WTC11 (cell line): ENCODE measurements at regions not wholly inside any gene's neighbourhood (a gene's known extent, or its start where the extent isn't known, plus 50 kb on each side); places are given as distances from the start of the nearest gene placed in this dataset.
"Not testable (repeated sequence)": the region's sequence is repeated elsewhere in the genome, so short reads cannot be mapped to it uniquely, and the experiment has no call there.

ENCODE experiments used
- ATAC-seq: fragments of 200-7000 bp; cut with Tn5 transposase; 2 replicates; pipeline ENCODE4 v1.10.0; 2021; ENCODE audit warnings: mild to moderate bottlenecking, moderate library complexity
- CTCF ChIA-PET: fragments of 300-600 bp; sonication (Branson Sonifier 250); formaldehyde crosslinking; loops from one replicate; lab custom pipeline; 2021; ENCODE audit warnings: antibody characterized with exemption; lab: Charles Lee
- POLR2A ChIA-PET: fragments of 350-600 bp; sonication (Branson Sonifier 250); formaldehyde crosslinking; loops from one replicate; lab custom pipeline; 2021; ENCODE audit warnings: antibody characterized with exemption; lab: Charles Lee
- DNase-seq: peaks from one replicate; pipeline ENCODE4 v3.0.0; 2021; ENCODE audit warnings: low spot score
- H3K27ac Mint-ChIP-seq: 2 replicates; pipeline ENCODE4 v1.8.0; 2021; ENCODE audit warnings: mixed read lengths
- H3K27me3 Mint-ChIP-seq: 2 replicates; pipeline ENCODE4 v1.8.0; 2021; ENCODE audit warnings: low read depth, mild to moderate bottlenecking, moderate library complexity, mixed read lengths
- H3K36me3 Mint-ChIP-seq: 2 replicates; pipeline ENCODE4 v1.8.0; 2021; ENCODE audit warnings: mixed read lengths
- H3K4me1 Mint-ChIP-seq: 2 replicates; pipeline ENCODE4 v1.8.0; 2022; ENCODE audit warnings: mixed read lengths
- H3K4me3 Mint-ChIP-seq: 2 replicates; pipeline ENCODE4 v1.8.0; 2021; ENCODE audit warnings: mild to moderate bottlenecking, moderate library complexity, mixed read lengths
- H3K9me3 Mint-ChIP-seq: 2 replicates; pipeline ENCODE4 v1.8.0; 2021; ENCODE audit warnings: mixed read lengths
- AFF4 ChIP-seq: sonication (generic); formaldehyde crosslinking; IDR thresholded peaks from 2 replicates; pipeline ENCODE4 v1.8.1; 2023; ENCODE audit warnings: mild to moderate bottlenecking, missing genetic modification reagents, borderline replicate concordance
- ATF3 ChIP-seq: sonication (generic); formaldehyde crosslinking; conservative IDR thresholded peaks from 2 replicates; pipeline ENCODE4 v1.8.1; 2022; ENCODE audit warnings: mild to moderate bottlenecking, missing genetic modification reagents
- CTCF ChIP-seq: fragments of 200-600 bp; IDR thresholded peaks from 2 replicates; pipeline ENCODE4 v1.8.0; 2022; ENCODE audit warnings: antibody characterized with exemption
- ESRRA ChIP-seq: sonication (generic); formaldehyde crosslinking; IDR thresholded peaks from 2 replicates; pipeline ENCODE4 v1.8.1; 2022; ENCODE audit warnings: mild to moderate bottlenecking, missing genetic modification reagents, borderline replicate concordance
- FOXJ3 ChIP-seq: sonication (generic); formaldehyde crosslinking; IDR thresholded peaks from 2 replicates; pipeline ENCODE4 v1.9.0; 2021; ENCODE audit warnings: missing genetic modification reagents, mild to moderate bottlenecking, borderline replicate concordance
- FOXK1 ChIP-seq: sonication (generic); formaldehyde crosslinking; IDR thresholded peaks from 2 replicates; pipeline ENCODE4 v1.8.0; 2022; ENCODE audit warnings: mild to moderate bottlenecking, moderate library complexity, missing genetic modification reagents
- FOXP1 ChIP-seq: sonication (generic); formaldehyde crosslinking; IDR thresholded peaks from 2 replicates; pipeline ENCODE4 v1.8.0; 2022; ENCODE audit warnings: missing genetic modification reagents, mild to moderate bottlenecking, moderate library complexity, borderline replicate concordance
- KAT7 ChIP-seq: sonication (generic); formaldehyde crosslinking; IDR thresholded peaks from 2 replicates; pipeline ENCODE4 v1.8.1; 2023; ENCODE audit warnings: missing genetic modification reagents, mild to moderate bottlenecking, borderline replicate concordance
- NR1H2 ChIP-seq: sonication (generic); formaldehyde crosslinking; IDR thresholded peaks from 2 replicates; pipeline ENCODE4 v1.9.0; 2021; ENCODE audit warnings: mild to moderate bottlenecking, moderate library complexity, missing genetic modification reagents
- NR3C1 ChIP-seq: sonication (generic); formaldehyde crosslinking; conservative IDR thresholded peaks from 2 replicates; pipeline ENCODE4 v1.8.1; 2023; ENCODE audit warnings: low read depth, mild to moderate bottlenecking, missing genetic modification reagents
- OVOL2 ChIP-seq: fragments of 250-450 bp; sonication (Bioruptor Pico); IDR thresholded peaks from 2 replicates; pipeline ENCODE4 v1.9.0; 2021; ENCODE audit warnings: mild to moderate bottlenecking, borderline replicate concordance
- PRDM15 ChIP-seq: sonication (generic); formaldehyde crosslinking; IDR thresholded peaks from 2 replicates; pipeline ENCODE4 v1.8.0; 2022; ENCODE audit warnings: missing genetic modification reagents
- PRRX2 ChIP-seq: fragments of 250-450 bp; sonication (Bioruptor Pico); IDR thresholded peaks from 2 replicates; pipeline ENCODE4 v1.8.0; 2021; ENCODE audit warnings: mild to moderate bottlenecking
- SMAD4 ChIP-seq: sonication (generic); formaldehyde crosslinking; IDR thresholded peaks from 2 replicates; pipeline ENCODE4 v1.8.0; 2022; ENCODE audit warnings: mild to moderate bottlenecking, missing genetic modification reagents
- ZSCAN18 ChIP-seq: fragments of 250-450 bp; sonication (Bioruptor Pico); IDR thresholded peaks from 2 replicates; pipeline ENCODE4 v2.1.2; 2022; ENCODE audit warnings: mild to moderate bottlenecking, moderate library complexity

GRCh38 chr11:89613911-89614310 is 96.2 kb upstream of the TRIM77 start:
- no peak overlapping the region for H3K4me3 Mint-ChIP-seq
- H3K27ac Mint-ChIP-seq, result no peak overlapping the region
- TF ChIP-seq KAT7, result no peak
- no peak for TF ChIP-seq FOXJ3 (CRISPR knock-in tag)
- TF ChIP-seq FOXK1 (CRISPR knock-in tag), result no peak
- TF ChIP-seq PRRX2 (CRISPR knock-in tag), result no peak
- no peak for TF ChIP-seq CTCF
- no peak for TF ChIP-seq AFF4 (CRISPR knock-in tag)
- TF ChIP-seq ZSCAN18, result no peak
- no peak for TF ChIP-seq OVOL2 (CRISPR knock-in tag)
- TF ChIP-seq PRDM15 (CRISPR knock-in tag), result no peak
- no peak for TF ChIP-seq FOXP1
- TF ChIP-seq NR3C1 (CRISPR knock-in tag), result no peak
- TF ChIP-seq NR1H2 (CRISPR knock-in tag), result no peak
- TF ChIP-seq ATF3 (CRISPR knock-in tag), result no peak
- TF ChIP-seq SMAD4 (CRISPR knock-in tag), result no peak
- TF ChIP-seq ESRRA (CRISPR knock-in tag), result no peak
- TF ChIP-seq, all 79 proteins: peak for 0
- DNase-seq (no peak), ATAC-seq (no peak)
- ChIA-PET CTCF (no interaction called here), POLR2A (no interaction called here)
- Mint-ChIP-seq H3K9me3 (peaks cover 6% of the 10 kb centered on the region), H3K36me3 (peaks cover 4% of the 10 kb centered on the region; the same call in 1 of the 2 replicates), H3K4me1 (peaks cover 10% of the 10 kb centered on the region), H3K27me3 (no peaks in the 10 kb centered on the region; the same call in 1 of the 2 replicates)

DNA sequence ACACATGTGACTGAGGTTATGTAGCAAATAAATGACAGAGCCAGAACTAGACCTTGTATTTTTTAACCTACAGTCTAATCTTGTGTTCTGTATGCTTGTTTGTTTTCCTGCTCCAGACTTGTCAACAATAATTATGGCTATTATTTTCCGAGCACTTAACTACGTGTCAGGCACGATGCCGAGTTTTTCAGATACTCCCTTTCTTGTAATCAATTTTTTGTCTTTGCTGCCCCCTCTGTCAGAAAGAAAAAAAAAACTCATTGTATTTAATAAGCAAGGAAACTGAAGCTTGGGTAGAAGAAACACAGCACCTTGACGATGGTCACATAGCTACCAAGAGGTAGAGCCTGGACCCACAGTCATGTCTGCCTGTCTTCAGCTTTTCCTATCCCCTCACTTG is 95.7 kb upstream of the TRIM77 start:
- POLR2A ChIA-PET, ATAC-seq, H3K27me3 Mint-ChIP-seq, H3K27ac Mint-ChIP-seq, H3K9me3 Mint-ChIP-seq, DNase-seq, H3K4me3 Mint-ChIP-seq, H3K36me3 Mint-ChIP-seq: not testable (repeated sequence)
- CTCF ChIA-PET, result interaction anchor here (0.7 kb wide), 3 partner anchors 123 to 443 kb away, joined by 3 to 4 read pairs (median 3); partner anchors contain the start of gene NOX4
- peaks cover 10% of the 10 kb centered on the region for H3K4me1 Mint-ChIP-seq

- H3K27me3 Mint-ChIP-seq, CTCF ChIA-PET, H3K27ac Mint-ChIP-seq, H3K9me3 Mint-ChIP-seq, H3K36me3 Mint-ChIP-seq, POLR2A ChIA-PET, H3K4me3 Mint-ChIP-seq, ATAC-seq, DNase-seq: not testable (repeated sequence)
- H3K4me1 Mint-ChIP-seq, result peaks cover 11% of the 10 kb centered on the region
Observed at GRCh38 chr11:89615642-89616041, 94.5 kb upstream of the TRIM77 start.

GRCh38 chr11:89616161-89616560 is 93.9 kb upstream of the TRIM77 start:
- CTCF ChIA-PET, H3K9me3 Mint-ChIP-seq, H3K36me3 Mint-ChIP-seq, H3K4me3 Mint-ChIP-seq, H3K27ac Mint-ChIP-seq, ATAC-seq, POLR2A ChIA-PET, H3K27me3 Mint-ChIP-seq, DNase-seq: not testable (repeated sequence)
- peaks cover 16% of the 10 kb centered on the region for H3K4me1 Mint-ChIP-seq

DNA sequence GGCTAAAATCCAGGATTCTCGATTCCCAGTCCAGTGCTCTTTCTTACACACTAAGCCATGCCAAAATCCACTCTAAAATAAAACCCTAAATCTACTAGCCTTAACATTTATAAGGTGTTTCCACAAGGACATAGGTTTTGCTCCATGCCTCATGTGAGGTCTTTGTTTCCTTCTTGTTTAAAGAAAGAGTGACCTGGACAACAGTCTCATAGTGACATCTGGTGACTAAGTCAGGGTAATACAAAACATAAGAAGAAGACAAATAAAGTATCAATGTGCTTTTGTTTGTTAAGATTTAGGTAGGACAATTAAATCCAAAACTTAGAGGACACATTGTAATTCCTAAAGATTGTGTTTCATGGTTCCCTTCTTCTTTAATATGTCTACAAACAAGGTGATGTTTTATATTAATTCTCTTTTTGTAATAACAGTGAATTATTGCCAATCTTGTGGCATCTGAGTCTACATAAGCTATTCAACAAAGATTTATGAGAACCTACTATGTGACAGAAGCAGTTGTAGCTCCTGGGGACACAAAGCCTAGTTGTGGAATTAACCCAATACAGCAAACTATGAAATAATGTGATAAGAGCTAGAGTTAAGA is 93.0 kb upstream of the TRIM77 start:
- H3K36me3 Mint-ChIP-seq, DNase-seq, H3K27me3 Mint-ChIP-seq, H3K4me3 Mint-ChIP-seq, H3K9me3 Mint-ChIP-seq, POLR2A ChIA-PET, CTCF ChIA-PET: not testable (repeated sequence)
- peak; percentile 84 for ATAC-seq
- Mint-ChIP-seq H3K27ac (peak overlapping the region; percentile 75; the same call in 1 of the 2 replicates), H3K4me1 (peaks cover 18% of the 10 kb centered on the region)
